HCT116 (cell line): ENCODE measurements at regions not wholly inside any gene's neighbourhood (a gene's known extent, or its start where the extent isn't known, plus 50 kb on each side); places are given as distances from the start of the nearest gene placed in this dataset.

ENCODE experiments used
- ATAC-seq: fragments of 200-7000 bp; cut with Tn5 transposase; 2 replicates; pipeline ENCODE4 v1.9.1; 2020; ENCODE audit warnings: mild to moderate bottlenecking, moderate library complexity
- BruUV-seq: library from RNA; stranded (reverse); fragments of 400-500 nt; replicated peaks from 2 replicates; lab custom pipeline; 2021; lab: Mats Ljungman, UMichigan
- CTCF ChIA-PET: fragments of 300-600 bp; sonication (Branson Sonifier 250); formaldehyde crosslinking; loops from one replicate; lab custom pipeline; 2021; ENCODE audit warnings: antibody characterized with exemption; lab: Charles Lee
- POLR2A ChIA-PET: fragments of 300-600, 350-600 bp; sonication (Branson Sonifier 250); formaldehyde crosslinking; loops from one replicate; lab custom pipeline; 2021; ENCODE audit warnings: antibody characterized with exemption; lab: Charles Lee
- RAD21 ChIA-PET, 2 experiments: fragments of 300-600 bp; sonication (Branson Sonifier 250); formaldehyde crosslinking; loops; one replicate each; lab custom pipeline; 2023; ENCODE audit warnings: low total read pairs in 2 of 2; ENCODE audit not compliant: uncharacterized antibody in 2 of 2, unreplicated experiment in 2 of 2, low non-redundant PET in 1 of 2; lab: Charles Lee
- DNase-seq: peaks from one replicate; pipeline ENCODE4 v3.0.0-alpha.2; 2010; ENCODE audit warnings: low read depth, low spot score
- H2AFZ ChIP-seq: fragments of 200-600 bp; shearing (Covaris generic), sonication (generic); 2 replicates; pipeline ENCODE4 v1.6.1; 2017; ENCODE audit warnings: low read depth, mixed run types, mixed read lengths, antibody characterized with exemption, low read length; ENCODE audit not compliant: poor library complexity, severe bottlenecking
- H3K27ac ChIP-seq: 2 replicates; pipeline ENCODE4 v1.5.1; 2012; ENCODE audit warnings: low read depth, low read length
- H3K27me3 ChIP-seq: fragments of 200-600 bp; sonication (generic); 2 replicates; pipeline ENCODE4 v1.6.1; 2016; ENCODE audit warnings: mixed run types, low read length, mixed read lengths; ENCODE audit not compliant: insufficient read depth
- H3K36me3 ChIP-seq, 2 experiments: fragments of 200-500 bp in 1 of 2; fragments of 200-600 bp in 1 of 2; sonication (Bioruptor generic) in 1 of 2; sonication (generic) in 1 of 2; 2 replicates each; pipeline versions ENCODE4 v1.5.1 to v1.6.1; 2014 to 2016; ENCODE audit warnings: low read length in 2 of 2, inconsistent platforms in 1 of 2, mixed read lengths in 1 of 2, mixed run types in 1 of 2; ENCODE audit not compliant: insufficient read depth in 2 of 2, control insufficient read depth in 1 of 2
- H3K4me1 ChIP-seq, 2 experiments: fragments of 200-600 bp in 1 of 2; sonication (generic) in 1 of 2; 2 replicates each; pipeline versions ENCODE4 v1.5.1 to v1.6.1; 2012 to 2017; ENCODE audit warnings: low read length in 2 of 2, inconsistent platforms in 1 of 2, mild to moderate bottlenecking in 1 of 2, mixed read lengths in 1 of 2, mixed run types in 1 of 2, moderate library complexity in 1 of 2; ENCODE audit not compliant: insufficient read depth in 2 of 2, control insufficient read depth in 1 of 2
- H3K4me2 ChIP-seq: fragments of 200-600 bp; sonication (generic); 2 replicates; pipeline ENCODE4 v1.6.1; 2017; ENCODE audit warnings: mixed run types, low read length, mixed read lengths
- H3K4me3 ChIP-seq, 2 experiments: fragments of 200-600 bp in 1 of 2; sonication (generic) in 1 of 2; replicated peaks in 1 of 2; 2 replicates each; pipeline ENCODE4 v1.5.1; 2011 to 2016; ENCODE audit warnings: low read length in 2 of 2, control low read depth in 1 of 2, low read depth in 1 of 2, mild to moderate bottlenecking in 1 of 2, mixed read lengths in 1 of 2, mixed run types in 1 of 2
- H3K79me2 ChIP-seq: fragments of 200-600 bp; sonication (generic); 2 replicates; pipeline ENCODE4 v1.6.1; 2017; ENCODE audit warnings: mild to moderate bottlenecking, mixed run types, low read length, moderate library complexity, mixed read lengths; ENCODE audit not compliant: insufficient read depth
- H3K9ac ChIP-seq: fragments of 200-600 bp; sonication (generic); 2 replicates; pipeline ENCODE4 v1.6.1; 2016; ENCODE audit warnings: low read length, mixed read lengths
- H3K9me2 ChIP-seq: fragments of 200-600 bp; sonication (generic), shearing (Covaris generic); 2 replicates; pipeline ENCODE4 v1.6.1; 2017; ENCODE audit warnings: mixed run types, mild to moderate bottlenecking, moderate library complexity; ENCODE audit not compliant: insufficient read depth
- H3K9me3 ChIP-seq, 2 experiments: fragments of 200-500 bp in 1 of 2; fragments of 200-600 bp in 1 of 2; sonication (Bioruptor generic) in 1 of 2; sonication (generic) in 1 of 2; 2 replicates each; pipeline ENCODE4 v1.6.1; 2014 to 2017; ENCODE audit warnings: low read length in 2 of 2, mixed read lengths in 2 of 2, inconsistent platforms in 1 of 2, low read depth in 1 of 2, mild to moderate bottlenecking in 1 of 2, mixed run types in 1 of 2, moderate library complexity in 1 of 2; ENCODE audit not compliant: control insufficient read depth in 1 of 2, insufficient read depth in 1 of 2
- H4K20me1 ChIP-seq: fragments of 200-600 bp; sonication (generic), shearing (Covaris generic); 2 replicates; pipeline ENCODE4 v1.6.1; 2017; ENCODE audit warnings: mixed run types, mild to moderate bottlenecking, moderate library complexity; ENCODE audit not compliant: insufficient read depth
- ELF1 ChIP-seq: IDR thresholded peaks from 2 replicates; pipeline ENCODE4 v1.6.1; 2012; ENCODE audit warnings: low read depth, borderline replicate concordance
- EZH2 ChIP-seq: fragments of 200-600 bp; sonication (generic); IDR thresholded peaks from 2 replicates; pipeline ENCODE4 v1.6.1; 2017; ENCODE audit warnings: antibody characterized with exemption, mixed run types
- EZH2phosphoT487 ChIP-seq: fragments of 200-600 bp; IDR thresholded peaks from 2 replicates; pipeline ENCODE4 v1.6.1; 2018; ENCODE audit warnings: antibody characterized with exemption, borderline replicate concordance
- FOSL1 ChIP-seq: IDR thresholded peaks from 2 replicates; pipeline ENCODE4 v1.6.1; 2012; ENCODE audit warnings: low read depth
- JUND ChIP-seq: IDR thresholded peaks from 2 replicates; pipeline ENCODE4 v1.6.1; 2012
- POLR2A ChIP-seq: IDR thresholded peaks from 2 replicates; pipeline ENCODE4 v1.7.0; 2011; ENCODE audit warnings: borderline replicate concordance; ENCODE audit not compliant: insufficient read depth, insufficient read length; ENCODE audit errors: extremely low read depth
- RAD21 ChIP-seq: IDR thresholded peaks from 2 replicates; pipeline ENCODE4 v1.6.1; 2012; ENCODE audit warnings: low read depth, mild to moderate bottlenecking
- SP1 ChIP-seq: IDR thresholded peaks from 2 replicates; pipeline ENCODE4 v1.6.1; 2012; ENCODE audit warnings: low read depth
- TCF7L2 ChIP-seq: IDR thresholded peaks from 2 replicates; pipeline ENCODE4 v1.7.0; 2011; ENCODE audit warnings: borderline replicate concordance, inconsistent platforms; ENCODE audit not compliant: insufficient read depth, insufficient read length; ENCODE audit errors: extremely low read depth
- YY1 ChIP-seq: IDR thresholded peaks from 2 replicates; pipeline ENCODE4 v1.6.1; 2011; ENCODE audit warnings: low read length, low read depth, moderate library complexity, mild to moderate bottlenecking; ENCODE audit not compliant: insufficient replicate concordance; ENCODE audit errors: extremely low read depth
- ZFX ChIP-seq: fragments of 450-650 bp; IDR thresholded peaks from 2 replicates; pipeline ENCODE4 v1.6.1; 2017
- ZNF274 ChIP-seq: fragments of 200-500 bp; sonication (Bioruptor generic); IDR thresholded peaks from 2 replicates; pipeline ENCODE4 v1.6.1; 2014; ENCODE audit warnings: mild to moderate bottlenecking, low read depth, low read length, inconsistent platforms
- intact Hi-C: fragments of 100-400 bp; cut with micrococcal nuclease; formaldehyde crosslinking; loops from 2 replicates; pipeline ENCODE4 v1.10.0; 2022
- TF ChIP-seq, protein P1 (sequence below): IDR thresholded peaks from 2 replicates; pipeline ENCODE4 v1.6.1; 2012; ENCODE audit warnings: low read depth
- TF ChIP-seq, protein P2 (sequence below): IDR thresholded peaks from 2 replicates; pipeline ENCODE4 v1.6.1; 2012
- TF ChIP-seq, protein P3 (sequence below): IDR thresholded peaks from 2 replicates; pipeline ENCODE4 v1.6.1; 2012

DNA sequence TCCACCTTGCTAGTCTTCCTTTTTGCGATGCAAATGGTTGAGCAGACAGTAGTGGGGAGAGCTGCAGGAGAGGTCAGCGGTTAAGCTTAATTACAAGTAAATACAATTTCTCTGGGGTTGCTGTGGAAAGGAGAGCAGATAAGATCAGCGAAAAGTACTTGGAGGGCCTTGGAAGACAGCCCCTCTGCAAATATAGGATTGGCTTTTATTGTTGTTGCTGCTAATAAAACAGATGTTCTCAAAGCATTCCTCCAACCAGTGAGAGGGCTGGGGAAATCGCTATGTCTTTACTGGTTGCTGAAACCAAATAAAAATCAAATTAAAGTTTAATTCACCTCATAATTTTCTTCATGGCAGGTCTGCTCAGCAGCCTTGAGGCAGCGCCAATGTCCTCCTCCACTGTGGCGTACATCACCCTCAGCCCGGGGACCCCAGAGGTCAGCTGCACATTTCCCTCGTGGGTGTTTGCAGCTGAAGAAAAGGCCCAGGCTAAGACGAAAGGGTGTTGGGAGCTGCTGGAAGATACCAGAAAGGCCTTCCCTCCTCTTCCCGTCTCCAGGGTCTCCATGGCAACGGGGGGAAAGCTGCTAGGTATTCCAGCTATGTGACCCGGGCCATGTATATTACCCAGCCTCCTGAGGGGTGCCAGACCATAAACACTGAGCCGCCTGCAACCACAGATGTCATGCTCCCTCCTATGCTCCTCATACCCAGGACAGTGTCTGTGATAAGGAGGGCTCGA is 54.6 kb upstream of the POU2F1 start:
- no peaks in the 10 kb centered on the region for H3K36me3 ChIP-seq
- H3K9me2 ChIP-seq = no peaks in the 10 kb centered on the region
- H3K27ac ChIP-seq = no peak overlapping the region
- intact Hi-C loops = no loop called here
- TF ChIP-seq, protein P1, sequence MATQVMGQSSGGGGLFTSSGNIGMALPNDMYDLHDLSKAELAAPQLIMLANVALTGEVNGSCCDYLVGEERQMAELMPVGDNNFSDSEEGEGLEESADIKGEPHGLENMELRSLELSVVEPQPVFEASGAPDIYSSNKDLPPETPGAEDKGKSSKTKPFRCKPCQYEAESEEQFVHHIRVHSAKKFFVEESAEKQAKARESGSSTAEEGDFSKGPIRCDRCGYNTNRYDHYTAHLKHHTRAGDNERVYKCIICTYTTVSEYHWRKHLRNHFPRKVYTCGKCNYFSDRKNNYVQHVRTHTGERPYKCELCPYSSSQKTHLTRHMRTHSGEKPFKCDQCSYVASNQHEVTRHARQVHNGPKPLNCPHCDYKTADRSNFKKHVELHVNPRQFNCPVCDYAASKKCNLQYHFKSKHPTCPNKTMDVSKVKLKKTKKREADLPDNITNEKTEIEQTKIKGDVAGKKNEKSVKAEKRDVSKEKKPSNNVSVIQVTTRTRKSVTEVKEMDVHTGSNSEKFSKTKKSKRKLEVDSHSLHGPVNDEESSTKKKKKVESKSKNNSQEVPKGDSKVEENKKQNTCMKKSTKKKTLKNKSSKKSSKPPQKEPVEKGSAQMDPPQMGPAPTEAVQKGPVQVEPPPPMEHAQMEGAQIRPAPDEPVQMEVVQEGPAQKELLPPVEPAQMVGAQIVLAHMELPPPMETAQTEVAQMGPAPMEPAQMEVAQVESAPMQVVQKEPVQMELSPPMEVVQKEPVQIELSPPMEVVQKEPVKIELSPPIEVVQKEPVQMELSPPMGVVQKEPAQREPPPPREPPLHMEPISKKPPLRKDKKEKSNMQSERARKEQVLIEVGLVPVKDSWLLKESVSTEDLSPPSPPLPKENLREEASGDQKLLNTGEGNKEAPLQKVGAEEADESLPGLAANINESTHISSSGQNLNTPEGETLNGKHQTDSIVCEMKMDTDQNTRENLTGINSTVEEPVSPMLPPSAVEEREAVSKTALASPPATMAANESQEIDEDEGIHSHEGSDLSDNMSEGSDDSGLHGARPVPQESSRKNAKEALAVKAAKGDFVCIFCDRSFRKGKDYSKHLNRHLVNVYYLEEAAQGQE = no peak
- no peak for TF ChIP-seq ZNF274
- TF ChIP-seq, protein P2, sequence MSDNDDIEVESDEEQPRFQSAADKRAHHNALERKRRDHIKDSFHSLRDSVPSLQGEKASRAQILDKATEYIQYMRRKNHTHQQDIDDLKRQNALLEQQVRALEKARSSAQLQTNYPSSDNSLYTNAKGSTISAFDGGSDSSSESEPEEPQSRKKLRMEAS = no peak
- TF ChIP-seq RAD21 = no peak
- no peak for TF ChIP-seq YY1
- no peak for TF ChIP-seq ZFX
- TF ChIP-seq SP1 = no peak
- no peak for TF ChIP-seq JUND
- no peak for TF ChIP-seq EZH2
- TF ChIP-seq ELF1 = no peak
- TF ChIP-seq POLR2A = no peak
- TF ChIP-seq FOSL1 = no peak
- TF ChIP-seq EZH2phosphoT487 = no peak
- TF ChIP-seq TCF7L2 = no peak
- TF ChIP-seq, protein P3, sequence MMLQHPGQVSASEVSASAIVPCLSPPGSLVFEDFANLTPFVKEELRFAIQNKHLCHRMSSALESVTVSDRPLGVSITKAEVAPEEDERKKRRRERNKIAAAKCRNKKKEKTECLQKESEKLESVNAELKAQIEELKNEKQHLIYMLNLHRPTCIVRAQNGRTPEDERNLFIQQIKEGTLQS = no peak
- no peak overlapping the region for H2AFZ ChIP-seq
- ChIA-PET CTCF (no interaction called here), RAD21 (no interaction called here), POLR2A (no interaction called here)
- ATAC-seq (no peak), DNase-seq (no peak)
- no peak overlapping the region for H3K4me3 ChIP-seq
- no peak overlapping the region for H3K4me2 ChIP-seq
- no peaks in the 10 kb centered on the region for H3K9me3 ChIP-seq
- BruUV-seq = no TSS peak
- no peaks in the 10 kb centered on the region for H3K79me2 ChIP-seq
- H3K4me1 ChIP-seq = peaks cover 20 to 52% of the 10 kb centered on the region in 2 experiments
- no peaks in the 10 kb centered on the region for H4K20me1 ChIP-seq
- no peaks in the 10 kb centered on the region for H3K27me3 ChIP-seq
- no peak overlapping the region for H3K9ac ChIP-seq
